ENCODE measurements at regions not wholly inside any gene's neighbourhood (a gene's known extent, or its start where the extent isn't known, plus 50 kb on each side); places are given as distances from the start of the nearest gene placed in this dataset.

DNA sequence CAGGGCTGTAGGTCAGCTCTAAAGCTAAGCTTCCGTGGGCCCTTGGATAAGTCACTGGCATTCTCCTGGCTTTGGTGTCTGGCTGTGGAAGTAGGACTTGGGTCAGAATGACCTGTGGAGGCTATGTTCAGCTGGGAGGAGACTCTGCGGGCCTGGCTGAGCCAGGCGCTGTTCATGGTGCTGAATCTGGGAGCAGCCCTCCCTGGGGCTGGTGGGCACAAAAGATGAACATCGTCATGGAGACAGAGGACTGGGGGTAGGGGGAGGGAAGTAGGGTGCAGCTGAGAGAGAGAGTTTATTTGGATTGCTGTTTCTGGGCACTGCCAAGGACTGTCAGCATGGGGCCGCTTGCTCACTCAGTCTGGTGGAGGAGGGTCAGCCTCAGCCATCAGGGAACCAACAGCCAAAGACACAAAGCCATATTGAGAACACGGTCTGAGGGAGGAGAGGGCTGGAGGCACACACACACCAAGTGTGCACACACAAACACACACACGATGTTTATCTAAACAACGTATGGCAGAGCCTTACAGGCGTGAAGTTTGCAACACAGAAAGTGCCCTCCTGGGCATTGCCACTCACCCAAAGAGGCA is 120.7 kb upstream of the LINGO1 start (continued):
- TF ChIP-seq JUND (IDR thresholded peaks at IDR 0.05; ENCODE audit: low read length) (no peak), CBX5 (IDR thresholded peaks at IDR 0.05; ENCODE audit: low read depth, low read length) (no peak), HDAC6 (IDR thresholded peaks at IDR 0.05; ENCODE audit: low read depth, low read length) (no peak), TEAD4 (IDR thresholded peaks at IDR 0.05; ENCODE audit: low read depth, low read length) (no peak), NRF1 (IDR thresholded peaks at IDR 0.05; ENCODE audit: low read depth, low read length) (no peak), SP2 (IDR thresholded peaks at IDR 0.05; ENCODE audit: low read length) (no peak)
- TF ChIP-seq, protein P1, sequence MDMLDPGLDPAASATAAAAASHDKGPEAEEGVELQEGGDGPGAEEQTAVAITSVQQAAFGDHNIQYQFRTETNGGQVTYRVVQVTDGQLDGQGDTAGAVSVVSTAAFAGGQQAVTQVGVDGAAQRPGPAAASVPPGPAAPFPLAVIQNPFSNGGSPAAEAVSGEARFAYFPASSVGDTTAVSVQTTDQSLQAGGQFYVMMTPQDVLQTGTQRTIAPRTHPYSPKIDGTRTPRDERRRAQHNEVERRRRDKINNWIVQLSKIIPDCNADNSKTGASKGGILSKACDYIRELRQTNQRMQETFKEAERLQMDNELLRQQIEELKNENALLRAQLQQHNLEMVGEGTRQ (IDR thresholded peaks at IDR 0.05; ENCODE audit: low read length): no peak
- TF ChIP-seq, protein P2, sequence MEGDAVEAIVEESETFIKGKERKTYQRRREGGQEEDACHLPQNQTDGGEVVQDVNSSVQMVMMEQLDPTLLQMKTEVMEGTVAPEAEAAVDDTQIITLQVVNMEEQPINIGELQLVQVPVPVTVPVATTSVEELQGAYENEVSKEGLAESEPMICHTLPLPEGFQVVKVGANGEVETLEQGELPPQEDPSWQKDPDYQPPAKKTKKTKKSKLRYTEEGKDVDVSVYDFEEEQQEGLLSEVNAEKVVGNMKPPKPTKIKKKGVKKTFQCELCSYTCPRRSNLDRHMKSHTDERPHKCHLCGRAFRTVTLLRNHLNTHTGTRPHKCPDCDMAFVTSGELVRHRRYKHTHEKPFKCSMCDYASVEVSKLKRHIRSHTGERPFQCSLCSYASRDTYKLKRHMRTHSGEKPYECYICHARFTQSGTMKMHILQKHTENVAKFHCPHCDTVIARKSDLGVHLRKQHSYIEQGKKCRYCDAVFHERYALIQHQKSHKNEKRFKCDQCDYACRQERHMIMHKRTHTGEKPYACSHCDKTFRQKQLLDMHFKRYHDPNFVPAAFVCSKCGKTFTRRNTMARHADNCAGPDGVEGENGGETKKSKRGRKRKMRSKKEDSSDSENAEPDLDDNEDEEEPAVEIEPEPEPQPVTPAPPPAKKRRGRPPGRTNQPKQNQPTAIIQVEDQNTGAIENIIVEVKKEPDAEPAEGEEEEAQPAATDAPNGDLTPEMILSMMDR (IDR thresholded peaks at IDR 0.05; ENCODE audit: control extremely low read depth in 1 of 3, insufficient read depth in 1 of 3, low read depth in 1 of 3, low read length in 3 of 3): no peak
- TF ChIP-seq, protein P3, sequence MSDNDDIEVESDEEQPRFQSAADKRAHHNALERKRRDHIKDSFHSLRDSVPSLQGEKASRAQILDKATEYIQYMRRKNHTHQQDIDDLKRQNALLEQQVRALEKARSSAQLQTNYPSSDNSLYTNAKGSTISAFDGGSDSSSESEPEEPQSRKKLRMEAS (IDR thresholded peaks at IDR 0.05): no peak

All from H1 (cell line).